Omental fat pad (tissue), 3 donors: ENCODE measurements at regions not wholly inside any gene's neighbourhood (a gene's known extent, or its start where the extent isn't known, plus 50 kb on each side); places are given as distances from the start of the nearest gene placed in this dataset.

Experiments used
- ATAC-seq: fragments of 150-250 bp; one replicate; pipeline ENCODE4 v1.9.1; 2016; ENCODE audit warnings: mild to moderate bottlenecking, moderate library complexity; ENCODE audit not compliant: low FRiP score
- DNase-seq: peaks from one replicate; pipeline ENCODE4 v3.0.0-alpha.2; 2019; ENCODE audit warnings: low spot score
- CTCF ChIP-seq, 3 donors: fragments of 450-650 bp; IDR thresholded peaks; one replicate each; pipeline ENCODE4 v1.5.1; 2016 to 2017; ENCODE audit warnings: antibody characterized with exemption in 3 of 3, mild to moderate bottlenecking in 3 of 3, moderate library complexity in 2 of 3

- no peak for TF ChIP-seq CTCF (IDR thresholded peaks at IDR 0.05)
- DNase-seq (no peak), ATAC-seq (no peak)
These were observed 229.6 kb upstream of the AGA start for GRCh38 chr4:177671845-177672244.

DNA sequence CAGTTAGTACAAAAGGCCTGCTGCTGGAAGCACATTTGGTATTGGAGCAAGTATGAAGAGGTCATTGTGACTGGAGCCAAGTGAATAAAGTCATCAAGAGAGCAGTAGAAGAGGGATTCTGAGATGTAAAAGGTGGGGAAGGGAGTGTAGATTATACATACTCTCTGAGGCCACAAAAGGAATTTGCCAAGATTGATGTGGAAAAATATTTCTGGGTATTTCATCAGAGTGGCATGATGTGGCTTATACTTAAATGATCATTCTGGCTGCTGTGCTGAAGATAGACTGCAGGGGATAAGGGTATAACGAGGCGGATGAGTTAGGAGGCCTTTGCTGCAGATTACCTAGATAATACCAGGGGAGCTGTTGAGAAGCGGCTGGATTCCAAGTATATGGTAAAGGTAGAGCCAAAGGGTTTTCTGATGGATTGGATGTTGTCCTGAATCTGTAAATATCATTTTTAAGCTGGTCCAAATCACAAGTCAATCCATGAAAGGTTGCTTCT, 231.8 kb upstream of the AGA start:
- no peak for TF ChIP-seq CTCF (IDR thresholded peaks at IDR 0.05)
- no peak for ATAC-seq
- DNase-seq: no peak

DNA sequence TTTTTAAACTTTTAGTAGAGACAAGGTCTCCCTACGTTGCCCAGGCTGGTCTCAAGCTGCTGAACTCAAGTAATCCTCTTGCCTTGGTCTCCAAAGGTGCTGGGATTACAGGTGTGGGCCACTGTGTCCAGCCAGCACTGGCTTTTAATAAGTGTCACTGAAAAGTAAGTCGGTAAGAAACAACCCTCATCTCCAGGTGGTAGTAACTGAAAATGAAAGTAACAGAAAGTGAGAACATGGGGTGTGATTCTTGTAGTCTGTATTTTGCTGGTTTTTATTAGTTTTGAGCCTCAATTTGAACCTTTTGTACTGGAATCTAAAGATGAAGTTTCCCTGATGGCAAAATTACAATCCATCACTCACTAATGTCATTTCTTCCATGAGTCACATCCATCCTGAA, 238.1 kb upstream of the AGA start:
- DNase-seq: no peak
- TF ChIP-seq CTCF (IDR thresholded peaks at IDR 0.05): no peak
- ATAC-seq: no peak

- DNase-seq (no peak), ATAC-seq (no peak)
- TF ChIP-seq CTCF (IDR thresholded peaks at IDR 0.05): no peak
These were observed 239.7 kb upstream of the AGA start for GRCh38 chr4:177681902-177682301.

DNA sequence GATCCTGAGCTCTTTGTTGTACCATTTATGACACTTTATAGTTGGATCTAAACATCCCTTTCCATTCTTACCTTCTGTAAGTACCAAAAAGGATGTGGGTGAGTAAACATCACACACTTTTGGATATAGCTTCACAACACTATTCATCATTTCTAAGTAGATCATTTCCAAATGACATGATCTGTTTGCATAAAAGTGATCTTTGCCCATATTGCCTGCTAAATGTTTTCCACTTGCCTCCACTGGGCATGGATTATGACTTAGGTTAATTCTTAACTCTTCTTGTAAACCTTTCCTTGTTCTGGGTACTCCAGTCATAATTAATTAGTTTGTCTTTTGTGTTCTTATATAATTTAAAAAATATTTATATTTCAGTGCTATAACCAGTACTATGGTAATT, 244.9 kb upstream of the AGA start:
- no peak for DNase-seq
- no peak for ATAC-seq
- no peak for TF ChIP-seq CTCF (IDR thresholded peaks at IDR 0.05)

DNA sequence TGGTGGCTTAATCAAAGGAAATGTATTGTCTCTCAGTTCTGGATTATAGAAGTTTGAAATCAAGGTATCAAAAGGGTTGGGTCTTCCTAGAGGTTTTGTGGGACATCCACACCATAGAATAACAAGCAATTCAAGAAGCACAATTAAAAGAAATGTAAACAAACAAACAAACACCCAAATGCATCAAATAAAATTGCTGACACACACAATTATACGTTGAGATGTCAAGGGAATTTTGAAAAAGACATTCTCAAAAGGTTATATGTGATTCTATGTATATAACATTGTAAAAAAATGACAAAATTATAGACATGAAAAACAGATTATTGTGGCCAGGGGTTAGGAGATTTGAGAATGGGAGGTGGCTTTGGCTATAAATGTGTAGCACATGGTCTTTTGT, 250.7 kb upstream of the AGA start:
- DNase-seq (no peak), ATAC-seq (no peak)
- TF ChIP-seq CTCF (IDR thresholded peaks at IDR 0.05): no peak

DNA sequence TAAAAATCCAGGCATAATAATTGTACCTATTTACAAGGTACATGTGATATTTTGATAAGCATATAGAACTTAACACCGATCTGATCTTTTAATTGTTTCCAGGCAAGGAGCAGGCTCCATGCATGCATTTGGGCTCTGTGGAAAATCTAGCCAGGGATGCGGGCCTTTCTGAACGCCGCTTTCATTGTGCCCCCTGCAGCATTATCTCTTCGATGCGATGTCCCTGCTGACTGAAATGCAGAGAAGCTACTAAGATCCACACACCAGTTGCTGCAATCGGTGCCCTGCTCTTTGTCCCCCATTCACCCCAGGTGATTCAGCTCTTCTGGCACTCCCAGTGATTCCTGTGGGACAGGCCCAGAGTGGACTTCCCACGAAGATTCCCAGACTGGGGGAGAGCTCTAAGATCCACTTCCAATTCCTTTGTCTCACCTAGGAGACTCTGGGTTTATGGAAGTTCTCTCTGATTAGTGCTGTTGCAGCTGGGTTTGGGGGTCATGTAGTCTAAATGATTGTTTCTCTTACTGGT, 254.3 kb upstream of the AGA start:
- ATAC-seq (no peak), DNase-seq (no peak)
- TF ChIP-seq CTCF (IDR thresholded peaks at IDR 0.05): no peak
